NCI-H1930 (cell line): ENCODE measurements at regions not wholly inside any gene's neighbourhood (a gene's known extent, or its start where the extent isn't known, plus 50 kb on each side); places are given as distances from the start of the nearest gene placed in this dataset.
"Not testable (repeated sequence)": the region's sequence is repeated elsewhere in the genome, so short reads cannot be mapped to it uniquely, and the experiment has no call there.

Source experiments
- DNase-seq, 2 experiments: peaks; one replicate each; lab custom pipeline; 2025; lab: John Stamatoyannopoulos, UW

DNA sequence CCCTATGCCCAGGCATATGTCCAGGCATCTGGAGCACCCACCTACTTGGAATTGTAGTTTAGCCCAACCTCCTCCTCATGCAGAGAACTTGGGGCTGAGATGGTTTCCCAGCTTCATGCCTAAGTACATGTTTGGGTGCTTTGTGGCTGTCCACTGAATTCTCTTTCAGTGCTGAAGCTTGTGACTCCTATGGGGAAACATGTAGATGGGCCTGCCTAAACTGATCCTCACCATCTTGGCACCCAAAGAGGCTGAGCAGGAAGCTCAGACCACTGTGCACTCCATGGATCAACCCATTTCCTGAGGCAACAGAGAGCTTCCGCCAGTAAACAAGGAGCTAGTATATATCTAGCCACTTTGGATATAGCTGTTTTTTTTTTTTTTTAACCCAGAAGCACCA, 2733.7 kb downstream of the PCDH7 start:
- no peak for DNase-seq

DNA sequence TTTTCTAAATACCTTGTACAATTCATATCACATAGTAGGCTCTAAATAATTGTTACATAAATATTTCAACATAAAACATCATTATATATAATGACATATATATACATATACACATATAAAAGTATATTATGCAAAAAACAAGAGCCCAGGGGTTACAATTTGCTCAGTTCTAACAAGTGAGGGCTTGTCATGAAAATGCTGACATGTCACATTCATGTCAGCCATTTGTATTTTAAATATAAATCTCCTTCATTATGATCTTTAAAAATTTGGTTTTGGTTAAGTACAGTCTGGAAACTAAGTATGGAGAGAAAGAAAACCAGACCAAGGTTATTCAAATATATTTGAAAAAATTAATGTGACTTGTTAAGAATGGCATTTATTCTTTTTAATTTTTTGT, 2745.4 kb downstream of the PCDH7 start:
- DNase-seq: no peak

DNA sequence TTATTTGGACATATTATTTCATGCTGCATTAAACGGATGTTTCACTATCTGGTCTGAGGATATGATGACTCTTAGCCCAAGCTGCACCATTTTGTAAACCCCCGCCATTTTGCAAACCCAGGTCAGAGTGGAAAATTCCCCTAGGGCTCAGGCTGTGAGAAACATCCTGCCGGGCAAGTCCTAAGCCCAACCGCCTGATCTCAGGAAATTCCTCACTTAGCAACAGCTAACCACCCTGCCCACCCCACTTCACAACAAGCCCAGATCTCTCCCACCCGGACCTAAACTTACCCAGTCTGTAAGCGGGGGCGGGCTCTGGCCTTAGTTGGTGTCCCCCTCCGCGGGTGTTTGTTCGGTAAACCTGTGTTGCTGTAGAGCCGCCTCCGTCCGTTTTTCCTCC, 2747.1 kb downstream of the PCDH7 start:
- no peak for DNase-seq

DNA sequence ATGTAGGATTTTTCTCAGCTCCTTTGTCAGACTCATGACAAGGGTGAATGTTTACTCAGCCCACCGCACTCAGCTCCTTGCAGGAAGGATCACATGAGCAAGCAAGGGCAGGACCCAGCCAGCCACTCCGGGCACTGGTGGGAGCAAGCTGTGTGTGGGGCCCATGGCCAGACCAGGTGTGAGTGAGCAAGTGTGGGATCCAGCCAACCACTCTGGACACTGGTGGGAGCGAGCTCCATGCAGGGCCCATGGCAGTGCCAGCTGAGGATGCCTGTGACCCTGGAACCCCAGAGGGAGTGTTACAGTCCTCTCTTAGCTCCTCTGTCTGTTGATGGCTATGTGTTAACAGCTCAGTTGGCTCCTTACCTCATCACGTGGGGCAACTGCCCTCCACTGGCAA, 2750.6 kb downstream of the PCDH7 start:
- no peak for DNase-seq

DNA sequence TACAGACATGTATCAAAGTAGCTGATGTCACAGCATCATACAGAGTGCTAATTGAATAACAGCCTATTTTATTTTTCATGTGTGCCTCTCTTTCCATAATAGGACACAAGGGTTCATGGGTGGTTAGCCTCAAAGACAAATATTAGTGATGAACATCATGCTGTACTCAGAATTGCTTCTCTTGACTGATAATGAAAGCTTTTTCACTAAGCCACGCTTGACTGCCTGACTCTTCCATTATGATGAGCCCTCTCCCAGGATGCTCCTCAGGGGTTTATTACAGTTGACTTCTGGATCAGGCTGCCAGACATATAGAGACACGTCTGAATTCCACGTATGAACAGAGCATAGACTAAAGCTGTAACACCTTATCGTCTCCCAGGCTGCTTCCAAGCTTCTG, 2757.5 kb downstream of the PCDH7 start:
- no peak for DNase-seq

DNA sequence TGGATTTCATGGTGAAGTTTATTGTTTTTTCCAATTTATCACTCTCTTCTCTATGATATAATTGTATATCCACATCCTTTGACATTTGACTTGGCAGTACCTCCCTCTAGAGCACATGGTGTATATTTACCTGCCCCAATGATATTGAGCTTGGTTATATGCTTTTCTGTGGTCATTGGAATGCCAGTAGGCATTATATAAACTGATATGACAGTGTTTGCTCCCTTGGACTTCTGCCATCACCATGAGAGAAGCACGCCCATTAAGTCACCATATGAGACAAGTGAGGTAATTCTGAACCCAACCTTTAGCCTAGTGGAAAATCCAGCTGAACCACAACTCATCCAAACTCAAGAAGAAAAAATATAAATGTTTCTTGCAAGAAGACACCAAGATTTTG, 2761.5 kb downstream of the ARAP2 start:
- DNase-seq: no peak

DNA sequence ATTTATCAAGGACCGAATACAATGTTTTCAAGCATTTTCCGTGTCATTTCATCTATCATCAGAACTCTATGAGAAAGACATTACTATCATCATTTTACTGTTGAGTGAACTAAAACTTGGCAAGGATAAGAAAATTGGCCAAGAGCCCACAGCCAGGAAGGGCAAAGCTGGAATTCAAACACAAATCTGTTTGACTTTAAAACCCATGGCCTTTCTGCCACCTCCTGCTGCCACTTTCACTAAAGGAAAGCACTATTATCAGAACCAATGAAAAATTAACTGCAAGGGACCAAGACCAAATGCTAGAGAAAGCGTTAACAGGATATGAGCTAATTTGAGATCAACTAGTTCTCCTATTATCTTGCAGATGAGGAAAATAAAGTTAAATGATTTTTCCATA, 2759.2 kb downstream of the ARAP2 start:
- no peak for DNase-seq

DNA sequence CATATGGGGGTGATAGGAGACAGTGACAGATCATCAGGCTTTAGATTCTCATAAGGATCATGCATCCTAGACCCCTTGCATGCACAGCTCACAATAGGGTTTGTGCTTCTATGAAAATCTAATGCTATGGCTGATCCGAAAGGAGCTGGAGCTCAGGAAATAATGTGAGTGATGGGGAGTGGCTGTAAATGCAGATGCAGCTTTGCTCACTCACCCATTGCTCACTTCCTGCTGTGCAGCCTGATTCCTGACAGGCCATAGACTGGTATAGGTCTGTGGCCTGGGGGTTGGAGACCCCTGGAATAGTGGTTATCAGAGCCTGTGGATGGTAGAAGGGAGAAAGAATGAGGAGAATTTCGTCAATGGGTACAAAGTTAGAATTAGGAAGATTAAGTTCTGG, 2751.1 kb downstream of the ARAP2 start:
- DNase-seq: no peak

DNA sequence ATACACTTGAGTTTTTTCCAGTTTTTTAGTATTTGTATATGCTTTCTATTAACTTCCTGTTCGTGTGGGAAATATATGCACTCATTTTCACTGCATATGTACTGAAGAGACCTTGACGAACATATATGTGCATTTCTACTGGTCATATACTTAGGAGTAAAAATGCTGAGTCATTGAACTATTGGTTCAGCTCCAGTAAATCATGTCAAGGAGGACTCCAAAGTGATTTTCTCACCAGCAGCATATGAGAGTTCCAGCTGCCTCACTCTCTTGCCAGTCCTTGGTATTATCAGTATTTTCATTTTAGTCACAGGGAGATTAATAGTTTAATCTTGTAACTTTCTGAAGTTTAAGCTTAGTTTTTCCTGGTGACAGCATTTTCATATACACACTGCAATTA, 2750.2 kb downstream of the ARAP2 start:
- no peak for DNase-seq

DNA sequence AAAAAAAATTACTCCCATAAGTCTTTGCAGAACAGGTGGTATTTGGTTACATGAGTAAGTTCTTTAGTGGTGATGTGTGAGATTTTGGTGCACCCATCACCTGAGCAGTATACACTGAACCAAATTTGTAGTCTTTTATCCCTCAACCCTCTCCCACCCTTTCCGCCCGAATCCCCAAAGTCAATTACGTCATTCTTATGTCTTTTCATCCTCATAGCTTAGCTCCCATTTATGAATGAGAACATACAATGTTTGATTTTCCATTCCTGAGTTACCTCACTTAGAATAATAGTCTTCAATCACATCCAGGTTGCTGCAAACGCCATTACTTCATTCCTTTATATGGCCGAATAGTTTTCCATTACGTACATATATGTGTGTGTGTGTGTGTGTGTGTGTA, 2742.7 kb downstream of the ARAP2 start:
- DNase-seq: not testable (repeated sequence)

DNA sequence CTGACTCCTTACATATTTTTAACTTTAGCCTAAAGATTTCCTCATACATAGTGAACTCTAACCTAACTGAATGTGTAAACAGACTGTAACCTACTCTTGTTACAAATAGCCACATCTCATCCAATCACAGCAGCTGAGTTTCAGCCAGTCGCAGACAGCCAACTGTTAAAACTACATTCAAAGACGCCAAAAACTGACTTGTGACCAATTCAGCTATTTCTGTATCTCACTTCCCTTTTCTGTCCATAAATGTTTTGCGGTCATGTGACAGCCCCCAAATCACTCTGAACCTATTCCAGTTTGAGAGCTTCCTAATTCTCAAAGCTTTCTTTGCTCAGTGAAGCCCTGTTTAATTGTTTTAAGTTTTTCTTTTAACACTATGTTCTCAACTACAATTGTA, 2731.9 kb downstream of the ARAP2 start:
- DNase-seq: no peak

DNA sequence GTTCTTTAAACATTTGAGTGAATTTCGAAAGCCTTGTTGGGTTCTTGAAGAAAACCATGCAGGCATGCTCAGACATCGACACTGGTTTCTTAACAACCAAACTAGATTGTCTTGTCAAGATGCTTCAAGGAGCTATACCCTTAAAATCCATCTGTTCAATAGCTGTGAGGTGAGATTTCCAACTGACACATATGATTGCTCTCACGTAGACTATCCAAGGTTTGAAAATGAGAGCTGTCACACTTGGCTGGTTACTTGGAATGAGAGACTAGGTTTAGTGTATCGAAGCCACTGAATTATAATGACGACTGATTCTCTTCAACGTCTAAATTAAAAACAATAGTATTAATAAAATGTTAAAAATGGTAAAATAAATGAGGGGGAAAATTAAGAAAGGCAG, 2725.5 kb downstream of the ARAP2 start:
- no peak for DNase-seq

DNA sequence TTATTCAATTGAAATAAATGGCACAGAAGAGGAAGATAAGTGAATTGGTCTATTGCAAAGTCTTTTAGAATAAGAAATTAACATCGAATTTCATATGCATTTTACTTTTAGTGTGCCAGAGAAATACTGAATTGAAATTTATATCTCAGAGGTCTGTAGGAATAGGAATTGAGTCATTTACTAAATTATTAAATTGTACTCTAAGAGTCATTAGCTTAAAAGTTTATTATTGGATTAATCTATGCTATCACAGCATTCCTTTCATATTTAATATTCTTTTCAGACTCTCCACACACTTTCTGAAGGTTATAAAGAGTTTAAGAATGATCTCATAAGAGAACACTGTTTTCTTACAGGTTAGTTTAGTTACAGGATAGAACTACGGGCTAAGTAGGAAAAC, 2711.5 kb downstream of the ARAP2 start:
- DNase-seq: no peak

DNA sequence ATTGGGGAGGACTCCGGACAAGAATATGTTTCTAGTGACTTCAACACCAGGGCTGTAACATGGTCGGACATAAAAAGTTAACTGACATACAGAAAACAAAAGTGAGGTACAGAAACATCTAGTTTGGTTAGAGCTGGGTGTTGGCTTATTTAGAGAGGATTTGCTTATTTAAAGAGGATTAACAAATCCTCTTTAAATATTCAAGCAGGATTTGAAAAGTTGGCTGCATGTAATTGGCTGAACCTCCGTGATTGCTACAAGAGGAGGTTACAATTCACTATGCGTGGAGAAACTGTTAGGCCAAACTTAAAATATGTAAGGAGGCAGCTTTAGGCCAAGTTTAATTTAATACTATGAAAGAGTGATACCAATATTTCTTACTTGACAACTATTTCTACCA, 2707.4 kb downstream of the ARAP2 start:
- DNase-seq: no peak

DNA sequence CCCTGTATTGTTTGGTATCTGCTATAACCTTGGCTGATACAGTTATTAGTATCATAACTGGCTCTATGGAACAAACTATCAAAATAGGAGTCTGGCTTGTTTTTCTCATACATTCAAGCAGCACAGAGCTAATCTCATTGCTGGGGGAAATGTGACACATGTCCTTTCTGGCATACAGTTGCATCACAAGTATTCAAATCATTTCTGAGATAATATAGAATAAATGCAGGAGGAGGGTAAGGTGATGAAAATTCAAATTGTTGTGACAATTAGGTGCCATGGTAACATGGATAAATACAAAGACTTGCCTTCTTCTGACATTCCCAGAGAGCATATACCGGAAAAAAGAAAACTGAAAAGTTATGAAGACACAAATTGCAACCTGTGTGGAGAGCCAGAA, 2706.8 kb downstream of the ARAP2 start:
- DNase-seq: no peak

DNA sequence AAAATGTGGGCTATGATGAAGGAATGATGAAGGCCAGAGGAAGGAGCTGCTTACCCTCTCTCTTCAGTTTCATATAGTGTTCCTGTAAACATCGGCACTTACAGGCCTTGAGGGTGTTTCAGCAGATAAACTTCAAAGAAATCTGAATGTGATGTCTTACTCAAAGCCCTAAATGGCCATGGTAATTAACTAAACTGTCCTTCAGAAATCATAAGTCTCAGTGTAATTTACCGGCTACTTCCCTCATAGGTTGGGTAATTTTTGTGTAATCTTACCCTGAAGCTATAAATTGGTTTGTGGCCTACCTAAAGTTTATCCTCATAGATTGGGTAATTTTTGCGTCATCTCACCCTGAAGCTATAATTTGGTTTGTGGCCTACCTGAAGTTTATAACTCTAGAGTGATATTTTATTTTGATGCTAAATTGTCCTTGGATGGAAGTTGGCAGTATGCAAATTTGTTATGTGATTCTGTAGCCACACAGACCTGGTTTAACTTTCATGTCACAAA, 2700.3 kb downstream of the ARAP2 start:
- no peak for DNase-seq

DNA sequence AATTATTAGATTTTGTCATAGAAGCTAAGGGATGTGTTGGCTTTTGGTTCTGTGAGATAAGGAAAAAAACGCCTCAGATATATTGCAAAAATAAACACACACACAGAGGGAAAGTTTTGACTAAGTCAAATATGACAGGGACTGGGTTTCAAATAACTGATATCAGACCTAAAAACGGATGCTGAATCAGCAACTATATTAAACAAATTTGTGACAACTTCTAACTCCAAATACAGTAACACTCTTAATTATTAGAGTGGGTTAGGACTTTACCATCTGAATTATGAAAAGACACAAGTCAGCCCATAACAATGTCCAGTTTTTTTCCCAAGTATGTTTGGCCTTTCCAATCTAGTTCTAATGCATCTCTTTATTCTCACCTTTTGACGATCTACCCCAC, 2693.1 kb downstream of the ARAP2 start:
- DNase-seq: no peak

DNA sequence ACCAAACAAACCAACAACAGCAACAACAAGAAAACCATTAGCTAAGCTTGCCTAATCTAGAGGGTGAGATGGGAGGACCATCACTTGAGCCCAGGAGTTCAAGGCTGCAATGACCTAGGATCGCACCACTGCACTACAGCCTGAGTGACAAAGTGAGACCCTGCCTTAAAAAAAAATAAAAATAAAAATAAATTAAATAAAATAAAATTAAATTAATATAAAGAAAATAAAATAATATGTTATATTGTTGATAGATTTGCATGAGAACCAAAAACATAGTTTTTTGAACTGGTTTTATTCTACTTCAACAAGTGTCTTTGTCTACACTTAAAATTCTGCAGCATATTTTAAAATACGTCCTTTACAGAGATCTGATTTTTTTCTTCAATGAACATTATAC, 2683.1 kb downstream of the ARAP2 start:
- no peak for DNase-seq

DNA sequence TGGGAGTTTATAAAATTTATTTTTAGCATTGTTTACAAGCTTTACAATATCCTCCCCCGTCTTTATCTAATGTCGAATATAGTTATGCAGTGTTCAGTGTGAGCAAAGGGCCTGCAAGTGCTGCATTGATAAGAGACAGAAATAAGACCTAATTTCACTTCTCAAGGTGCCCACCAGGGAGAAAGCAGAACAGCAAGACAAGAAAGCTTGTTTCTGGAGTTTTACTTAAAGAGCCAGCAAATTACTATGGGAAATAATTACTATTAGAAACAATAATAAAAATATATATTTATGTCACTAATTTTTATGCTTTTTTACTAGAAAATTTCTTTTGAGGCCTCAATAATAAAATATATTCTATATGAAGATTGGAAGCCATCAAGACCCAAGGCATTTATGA, 2677.7 kb downstream of the ARAP2 start:
- DNase-seq: no peak

DNA sequence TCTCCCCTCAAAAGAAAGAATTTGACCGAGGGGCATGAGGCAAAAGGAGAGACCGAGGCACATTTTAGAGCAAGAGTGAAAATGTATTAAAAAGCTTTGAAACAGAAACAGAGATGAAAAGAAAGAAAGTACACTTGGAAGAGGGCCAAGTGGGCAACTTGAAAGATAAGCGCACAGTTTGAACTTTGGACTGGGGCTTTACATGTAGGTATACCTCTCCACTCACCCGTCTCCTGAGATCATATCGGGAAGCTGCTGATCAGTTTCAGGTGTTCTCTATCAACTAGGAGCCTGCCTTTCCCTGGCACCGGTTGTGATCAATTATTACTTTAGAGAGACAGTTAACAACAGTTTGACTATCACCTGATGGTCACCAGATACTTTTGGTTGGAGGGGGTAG, 2666.5 kb downstream of the ARAP2 start:
- DNase-seq: no peak

DNA sequence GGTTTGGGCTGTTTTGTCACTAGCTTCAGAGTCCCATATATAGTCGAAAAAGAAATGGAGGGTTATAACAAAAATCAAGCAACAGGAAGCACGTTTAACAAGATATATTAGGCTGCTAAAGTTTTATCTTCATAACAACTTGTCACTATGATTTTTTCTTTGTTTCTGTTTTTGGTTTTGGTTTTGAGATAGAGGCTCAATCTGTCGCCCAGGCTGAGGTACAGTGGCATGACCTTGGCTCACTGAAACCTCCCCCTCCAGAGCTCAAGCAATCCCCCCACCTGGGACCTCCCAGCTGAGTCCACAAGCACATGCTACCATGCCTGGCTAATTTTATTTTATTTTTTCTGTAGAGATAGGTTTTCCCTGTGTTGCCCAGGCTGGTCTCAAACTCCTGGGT, 2664.4 kb downstream of the ARAP2 start:
- no peak for DNase-seq

DNA sequence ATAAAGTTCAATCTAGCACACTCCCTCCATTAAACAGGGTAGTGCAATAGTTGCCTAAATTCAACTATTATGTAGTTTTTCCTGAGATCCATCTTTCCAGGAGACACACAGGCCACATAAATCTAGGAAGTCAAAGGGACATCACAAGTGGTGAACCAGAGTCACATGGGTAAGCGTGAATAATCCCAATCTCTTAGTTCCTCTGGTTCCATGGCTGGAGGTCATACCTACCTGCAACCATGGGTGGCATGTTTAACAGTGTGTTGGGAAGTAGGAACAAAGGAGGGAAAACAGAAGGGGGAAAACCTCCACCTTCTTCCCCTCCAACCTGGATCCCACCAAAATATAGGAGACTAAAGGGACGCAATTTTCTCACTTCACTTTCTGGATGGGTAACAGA, 2651.6 kb downstream of the ARAP2 start:
- DNase-seq: no peak

DNA sequence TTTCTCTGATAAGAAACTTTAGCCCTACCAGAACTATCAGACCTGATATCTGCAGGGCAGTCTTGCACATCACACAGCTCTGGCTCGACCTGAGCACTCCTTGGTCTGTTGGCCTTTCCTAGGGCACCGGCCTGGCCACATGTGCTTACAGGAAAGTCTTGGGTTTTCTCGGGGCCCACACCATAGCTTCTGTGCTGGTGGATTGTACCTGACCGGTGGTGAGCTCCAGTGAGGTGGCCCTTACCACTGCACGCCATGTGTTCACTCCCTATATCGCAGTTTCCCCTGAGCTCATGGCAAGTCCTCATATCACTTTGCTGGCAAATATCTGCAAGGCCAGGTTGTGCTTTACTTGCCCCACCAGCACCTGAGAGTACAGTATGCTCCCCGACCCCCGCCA, 2637.4 kb downstream of the ARAP2 start:
- DNase-seq: no peak

DNA sequence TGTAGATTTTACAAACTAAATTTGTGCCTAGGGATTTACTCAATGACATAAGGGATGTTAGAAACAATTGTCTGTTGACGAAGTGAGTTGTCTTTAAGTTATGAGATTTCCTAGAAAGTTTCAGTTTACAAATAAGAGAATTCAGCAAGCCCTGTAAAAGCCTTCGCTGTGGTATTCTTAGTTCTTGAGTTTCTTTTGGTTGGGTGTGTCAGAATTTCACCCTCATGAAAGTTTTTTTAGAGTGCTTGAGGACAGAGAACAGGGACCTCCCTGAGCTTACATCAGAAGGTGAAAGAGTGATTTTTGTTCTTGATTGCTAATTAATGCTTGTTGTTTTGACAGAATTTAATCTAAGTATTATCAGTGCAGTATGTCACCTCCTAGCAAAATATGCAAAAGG, 2628.2 kb downstream of the ARAP2 start:
- DNase-seq: no peak

DNA sequence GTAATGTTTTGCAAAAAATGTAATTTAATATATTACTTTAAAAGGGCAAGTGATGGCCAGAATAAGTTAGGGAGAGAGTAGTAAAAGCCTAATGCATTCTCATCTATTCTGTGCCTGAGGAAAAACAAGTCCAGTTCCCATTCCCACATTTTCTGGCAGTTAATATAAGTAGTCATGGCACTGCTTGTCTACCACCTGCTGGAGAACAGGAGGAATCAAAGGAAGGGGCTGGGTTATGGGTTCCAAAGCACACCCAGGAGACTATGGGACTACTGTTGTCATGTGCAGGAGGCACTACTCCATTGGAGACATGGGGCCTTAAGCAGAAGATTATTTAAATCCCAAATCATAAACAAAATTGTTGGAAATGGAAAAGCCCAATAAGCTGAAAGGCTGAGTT, 2618.6 kb downstream of the ARAP2 start:
- no peak for DNase-seq
